NCI-H2171 treated with DMSO at 0.1 percent for 48 hours (cell line): ENCODE measurements at regions not wholly inside any gene's neighbourhood (a gene's known extent, or its start where the extent isn't known, plus 50 kb on each side); places are given as distances from the start of the nearest gene placed in this dataset.

ENCODE experiments used
- DNase-seq: peaks from one replicate; lab custom pipeline; 2025; lab: John Stamatoyannopoulos, UW

- DNase-seq, result peak; percentile 2
Observed at GRCh38 chr11:19560156-19560555, 152.5 kb upstream of the NAV2 start.

GRCh38 chr11:19559746-19560145 lies 152.9 kb upstream of the NAV2 start:
- no peak for DNase-seq

GRCh38 chr11:19558189-19558986 lies 154.2 kb upstream of the NAV2 start:
- no peak for DNase-seq

- DNase-seq, result peak; percentile 42
Observed at GRCh38 chr11:19557720-19558140, 154.9 kb upstream of the NAV2 start.

GRCh38 chr11:19557185-19557584 lies 155.5 kb upstream of the NAV2 start:
- no peak for DNase-seq

GRCh38 chr11:19555266-19555665 lies 157.4 kb upstream of the NAV2 start:
- DNase-seq, result no peak

- DNase-seq, result peak; percentile 66
Observed at GRCh38 chr11:19553683-19554333, 158.8 kb upstream of the NAV2 start.

GRCh38 chr11:19552656-19553260 lies 159.9 kb upstream of the NAV2 start:
- no peak for DNase-seq

GRCh38 chr11:19552161-19552560 lies 160.5 kb upstream of the NAV2 start:
- peak; percentile 79 for DNase-seq

- no peak for DNase-seq
Observed at GRCh38 chr11:19551457-19551856, 161.2 kb upstream of the NAV2 start.

- DNase-seq, result no peak
Observed at GRCh38 chr11:19547044-19547443, 165.6 kb upstream of the NAV2 start.

GRCh38 chr11:19546325-19546724 lies 166.3 kb upstream of the NAV2 start:
- no peak for DNase-seq

GRCh38 chr11:19541521-19542049 lies 171.1 kb upstream of the NAV2 start:
- no peak for DNase-seq

- DNase-seq, result no peak
Observed at GRCh38 chr11:19539861-19540260, 172.8 kb upstream of the NAV2 start.

GRCh38 chr11:19537803-19538453 lies 174.7 kb upstream of the NAV2 start:
- no peak for DNase-seq

GRCh38 chr11:19536131-19536530 lies 176.5 kb upstream of the NAV2 start:
- DNase-seq, result no peak

GRCh38 chr11:19530505-19530904 lies 182.1 kb upstream of the NAV2 start:
- no peak for DNase-seq

- peak; percentile 1 for DNase-seq
Observed at GRCh38 chr11:19526119-19526518, 186.5 kb upstream of the NAV2 start.

- no peak for DNase-seq
Observed at GRCh38 chr11:19525714-19526113, 186.9 kb upstream of the NAV2 start.

GRCh38 chr11:19525276-19525675 lies 187.4 kb upstream of the NAV2 start:
- no peak for DNase-seq

GRCh38 chr11:19524171-19524671 lies 188.4 kb upstream of the NAV2 start:
- DNase-seq, result peak; percentile 86

GRCh38 chr11:19520681-19521080 lies 192.0 kb upstream of the NAV2 start:
- DNase-seq, result no peak
